ENCODE measurements at regions not wholly inside any gene's neighbourhood (a gene's known extent, or its start where the extent isn't known, plus 50 kb on each side); places are given as distances from the start of the nearest gene placed in this dataset.

DNA sequence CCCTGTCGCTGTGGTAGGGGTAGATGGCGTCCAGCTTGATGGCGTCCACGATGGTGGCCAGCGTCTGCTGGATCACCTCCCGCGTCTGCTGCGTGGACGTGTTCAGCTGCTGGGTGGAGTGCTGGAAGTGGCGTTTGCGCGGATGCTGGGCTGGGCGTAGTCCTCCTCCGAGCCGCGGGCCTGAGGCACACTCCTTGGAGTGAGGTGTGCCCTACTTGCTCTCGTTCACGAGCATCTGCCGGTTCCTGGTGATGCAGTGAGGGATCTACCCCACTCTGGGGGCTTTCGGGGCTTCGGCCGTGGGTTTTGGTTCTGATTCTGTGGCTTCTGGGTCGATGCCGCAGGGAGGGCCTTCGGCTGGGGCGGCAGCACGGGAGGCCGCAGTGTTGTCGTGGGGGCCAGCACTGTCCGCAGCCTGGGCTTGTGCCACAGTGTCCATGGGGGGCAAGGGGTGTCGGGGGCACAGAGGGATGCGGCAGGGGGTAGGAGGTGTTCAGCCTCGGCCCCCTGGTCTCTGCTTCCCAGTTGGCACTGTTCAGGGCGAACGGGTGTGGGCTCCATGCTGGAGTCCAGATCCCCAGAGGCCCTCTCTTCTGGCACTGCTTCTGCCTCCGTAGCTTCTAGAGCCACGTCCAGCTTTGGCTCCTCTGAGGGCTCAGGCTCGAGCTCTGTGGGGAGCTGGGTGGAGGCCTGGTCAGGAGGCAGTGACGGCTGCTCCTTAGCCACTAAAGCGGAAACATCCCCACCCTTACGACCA, 890.6 kb upstream of the LRRTM1 start:
- TF ChIP-seq, protein P1, sequence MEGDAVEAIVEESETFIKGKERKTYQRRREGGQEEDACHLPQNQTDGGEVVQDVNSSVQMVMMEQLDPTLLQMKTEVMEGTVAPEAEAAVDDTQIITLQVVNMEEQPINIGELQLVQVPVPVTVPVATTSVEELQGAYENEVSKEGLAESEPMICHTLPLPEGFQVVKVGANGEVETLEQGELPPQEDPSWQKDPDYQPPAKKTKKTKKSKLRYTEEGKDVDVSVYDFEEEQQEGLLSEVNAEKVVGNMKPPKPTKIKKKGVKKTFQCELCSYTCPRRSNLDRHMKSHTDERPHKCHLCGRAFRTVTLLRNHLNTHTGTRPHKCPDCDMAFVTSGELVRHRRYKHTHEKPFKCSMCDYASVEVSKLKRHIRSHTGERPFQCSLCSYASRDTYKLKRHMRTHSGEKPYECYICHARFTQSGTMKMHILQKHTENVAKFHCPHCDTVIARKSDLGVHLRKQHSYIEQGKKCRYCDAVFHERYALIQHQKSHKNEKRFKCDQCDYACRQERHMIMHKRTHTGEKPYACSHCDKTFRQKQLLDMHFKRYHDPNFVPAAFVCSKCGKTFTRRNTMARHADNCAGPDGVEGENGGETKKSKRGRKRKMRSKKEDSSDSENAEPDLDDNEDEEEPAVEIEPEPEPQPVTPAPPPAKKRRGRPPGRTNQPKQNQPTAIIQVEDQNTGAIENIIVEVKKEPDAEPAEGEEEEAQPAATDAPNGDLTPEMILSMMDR (IDR thresholded peaks at IDR 0.05; ENCODE audit: poor library complexity) = no peak
- TF ChIP-seq EZH2 (IDR thresholded peaks at IDR 0.05; ENCODE audit: borderline replicate concordance) = no peak
- no peaks in the 10 kb centered on the region for H3K9me2 ChIP-seq (replicated peaks; ENCODE audit: insufficient read depth)
- no peaks in the 10 kb centered on the region for H3K79me2 ChIP-seq
- H3K9me3 ChIP-seq (ENCODE audit: low read depth) = no peaks in the 10 kb centered on the region
- H3K36me3 ChIP-seq (replicated peaks; ENCODE audit: insufficient read depth, low read depth) = no peaks in the 10 kb centered on the region
- WGBS (ENCODE audit: low lambda C conversion rate, missing lambda C conversion rate) = 92% methylated on average over 38 of the region's 41 CpGs
- H3K4me3 ChIP-seq = no peak overlapping the region
- no peaks in the 10 kb centered on the region for H3K4me1 ChIP-seq (ENCODE audit: insufficient read depth)
- no peak overlapping the region for H3K27ac ChIP-seq
- H3K27me3 ChIP-seq = no peaks in the 10 kb centered on the region
- H2AFZ ChIP-seq = no peak overlapping the region
- no peak overlapping the region for H3K4me2 ChIP-seq
- no peak for DNase-seq (ENCODE audit: low spot score)
- H4K20me1 ChIP-seq (ENCODE audit: insufficient read depth, poor library complexity, severe bottlenecking) = no peaks in the 10 kb centered on the region

DNA sequence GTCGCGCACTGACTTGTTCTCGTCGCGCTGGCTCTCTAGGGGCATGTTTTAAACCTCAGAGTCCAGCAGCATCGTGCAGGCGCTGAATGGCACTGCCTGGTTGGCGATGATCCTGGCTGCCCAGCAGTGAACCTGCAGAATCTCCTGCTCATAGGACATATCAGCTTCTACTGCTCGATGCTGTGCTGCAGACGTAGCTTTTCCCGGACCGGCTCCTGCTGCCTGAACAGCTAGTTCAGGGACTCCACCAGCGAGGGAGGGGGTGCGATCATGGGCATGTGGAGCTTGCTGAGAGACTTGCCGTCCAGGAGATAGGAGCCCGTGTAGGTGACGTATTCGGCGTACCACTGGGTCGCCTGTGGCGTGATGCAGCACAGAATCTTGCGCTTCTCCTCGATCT, 890.0 kb upstream of the LRRTM1 start:
- no peak for DNase-seq (ENCODE audit: low spot score)
- no peaks in the 10 kb centered on the region for H3K36me3 ChIP-seq (replicated peaks; ENCODE audit: insufficient read depth, low read depth)
- WGBS (ENCODE audit: low lambda C conversion rate, missing lambda C conversion rate) = 98% methylated on average over 23 of the region's 23 CpGs
- H3K4me3 ChIP-seq = no peak overlapping the region
- no peak overlapping the region for H2AFZ ChIP-seq
- no peaks in the 10 kb centered on the region for H3K9me2 ChIP-seq (replicated peaks; ENCODE audit: insufficient read depth)
- H3K4me2 ChIP-seq = no peak overlapping the region
- no peaks in the 10 kb centered on the region for H3K9me3 ChIP-seq (ENCODE audit: low read depth)
- no peaks in the 10 kb centered on the region for H4K20me1 ChIP-seq (ENCODE audit: insufficient read depth, poor library complexity, severe bottlenecking)
- H3K4me1 ChIP-seq (ENCODE audit: insufficient read depth) = no peaks in the 10 kb centered on the region
- no peak overlapping the region for H3K27ac ChIP-seq
- TF ChIP-seq EZH2phosphoT487 (IDR thresholded peaks at IDR 0.05; ENCODE audit: low read depth, severe bottlenecking, unreplicated experiment) (no peak), EZH2 (IDR thresholded peaks at IDR 0.05; ENCODE audit: borderline replicate concordance) (no peak)
- TF ChIP-seq, protein P1 (IDR thresholded peaks at IDR 0.05; ENCODE audit: poor library complexity) = no peak
- H3K79me2 ChIP-seq = no peaks in the 10 kb centered on the region
- no peaks in the 10 kb centered on the region for H3K27me3 ChIP-seq

DNA sequence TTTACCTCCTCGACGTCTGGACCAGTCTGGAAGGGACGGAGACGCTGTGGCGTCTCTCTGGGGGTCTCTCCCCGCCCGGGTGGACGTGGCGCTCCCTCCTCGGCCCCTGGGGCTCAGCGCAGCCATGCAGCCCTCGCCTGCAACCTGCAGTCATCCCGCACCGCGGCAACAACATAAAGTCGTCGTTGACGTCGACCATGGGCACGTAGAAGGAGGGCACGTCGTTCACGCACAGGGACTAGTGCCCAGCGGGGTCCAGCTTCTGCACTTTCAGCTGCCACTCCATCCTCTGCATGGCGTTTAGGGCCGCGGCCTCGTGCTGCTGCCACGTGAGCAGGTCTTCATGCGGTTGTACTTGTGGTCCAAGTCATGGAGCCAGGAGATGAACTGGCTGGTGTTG, 889.6 kb upstream of the LRRTM1 start:
- no peak overlapping the region for H3K4me2 ChIP-seq
- TF ChIP-seq EZH2 (IDR thresholded peaks at IDR 0.05; ENCODE audit: borderline replicate concordance) = no peak
- no peak for TF ChIP-seq EZH2phosphoT487 (IDR thresholded peaks at IDR 0.05; ENCODE audit: low read depth, severe bottlenecking, unreplicated experiment)
- TF ChIP-seq, protein P1 (IDR thresholded peaks at IDR 0.05; ENCODE audit: poor library complexity) = no peak
- no peaks in the 10 kb centered on the region for H3K9me2 ChIP-seq (replicated peaks; ENCODE audit: insufficient read depth)
- no peak overlapping the region for H3K27ac ChIP-seq
- H3K9me3 ChIP-seq (ENCODE audit: low read depth) = no peaks in the 10 kb centered on the region
- no peaks in the 10 kb centered on the region for H3K4me1 ChIP-seq (ENCODE audit: insufficient read depth)
- no peaks in the 10 kb centered on the region for H3K27me3 ChIP-seq
- 97% methylated on average over 28 of the region's 30 CpGs for WGBS (ENCODE audit: low lambda C conversion rate, missing lambda C conversion rate)
- H3K4me3 ChIP-seq = no peak overlapping the region
- no peaks in the 10 kb centered on the region for H4K20me1 ChIP-seq (ENCODE audit: insufficient read depth, poor library complexity, severe bottlenecking)
- DNase-seq (ENCODE audit: low spot score) = no peak
- H3K79me2 ChIP-seq = no peaks in the 10 kb centered on the region
- H2AFZ ChIP-seq = no peak overlapping the region
- H3K36me3 ChIP-seq (replicated peaks; ENCODE audit: insufficient read depth, low read depth) = no peaks in the 10 kb centered on the region
